ENCODE measurements at regions not wholly inside any gene's neighbourhood (a gene's known extent, or its start where the extent isn't known, plus 50 kb on each side); places are given as distances from the start of the nearest gene placed in this dataset.

DNA sequence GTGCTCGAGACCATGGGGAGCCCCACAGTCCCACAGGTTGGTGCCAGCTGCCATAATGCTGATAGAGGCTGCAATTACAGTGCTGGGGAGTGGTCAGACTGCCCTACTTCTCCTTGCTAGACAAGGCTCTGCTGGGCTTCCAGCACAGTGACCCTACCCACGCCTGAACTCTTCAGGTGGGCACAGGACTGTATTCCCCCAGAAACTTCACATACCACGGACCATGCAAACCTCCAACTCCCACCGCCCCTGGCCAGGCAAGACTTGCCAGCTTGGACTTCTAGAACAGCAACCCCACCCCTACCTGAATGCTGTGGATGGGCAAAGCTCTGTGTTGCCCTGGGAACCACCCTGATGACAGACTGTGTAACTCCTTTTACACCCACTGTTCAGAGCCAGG, 885.3 kb downstream of the SI start:
- H3K4me3 ChIP-seq (ENCODE audit: low read depth, low read length), result no peak overlapping the region
- DNase-seq (ENCODE audit: low read depth), result no peak
- TF ChIP-seq, protein P1, sequence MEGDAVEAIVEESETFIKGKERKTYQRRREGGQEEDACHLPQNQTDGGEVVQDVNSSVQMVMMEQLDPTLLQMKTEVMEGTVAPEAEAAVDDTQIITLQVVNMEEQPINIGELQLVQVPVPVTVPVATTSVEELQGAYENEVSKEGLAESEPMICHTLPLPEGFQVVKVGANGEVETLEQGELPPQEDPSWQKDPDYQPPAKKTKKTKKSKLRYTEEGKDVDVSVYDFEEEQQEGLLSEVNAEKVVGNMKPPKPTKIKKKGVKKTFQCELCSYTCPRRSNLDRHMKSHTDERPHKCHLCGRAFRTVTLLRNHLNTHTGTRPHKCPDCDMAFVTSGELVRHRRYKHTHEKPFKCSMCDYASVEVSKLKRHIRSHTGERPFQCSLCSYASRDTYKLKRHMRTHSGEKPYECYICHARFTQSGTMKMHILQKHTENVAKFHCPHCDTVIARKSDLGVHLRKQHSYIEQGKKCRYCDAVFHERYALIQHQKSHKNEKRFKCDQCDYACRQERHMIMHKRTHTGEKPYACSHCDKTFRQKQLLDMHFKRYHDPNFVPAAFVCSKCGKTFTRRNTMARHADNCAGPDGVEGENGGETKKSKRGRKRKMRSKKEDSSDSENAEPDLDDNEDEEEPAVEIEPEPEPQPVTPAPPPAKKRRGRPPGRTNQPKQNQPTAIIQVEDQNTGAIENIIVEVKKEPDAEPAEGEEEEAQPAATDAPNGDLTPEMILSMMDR (IDR thresholded peaks at IDR 0.05; ENCODE audit: low read depth, low read length, missing control alignments), result no peak

DNA sequence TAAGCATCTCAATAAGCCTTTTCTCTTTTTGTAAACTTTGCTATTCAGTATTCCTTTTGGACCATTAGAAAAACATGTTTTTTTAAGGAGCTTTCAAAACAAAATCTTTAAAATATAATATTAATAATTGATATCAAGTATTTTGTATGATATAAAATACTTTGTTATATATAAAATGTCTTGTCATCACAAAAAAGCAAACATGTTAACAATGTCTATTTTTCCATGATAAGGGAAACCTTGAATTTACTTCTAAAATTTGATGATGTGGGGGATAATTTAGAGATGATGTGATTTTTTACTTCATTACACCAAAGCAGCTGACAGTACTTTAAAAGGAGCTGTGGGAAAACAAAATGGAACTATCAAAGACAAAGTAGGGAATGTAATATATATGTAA, 887.7 kb downstream of the SI start:
- TF ChIP-seq, protein P1 (IDR thresholded peaks at IDR 0.05; ENCODE audit: low read depth, low read length, missing control alignments), result no peak
- no peak for DNase-seq (ENCODE audit: low read depth)
- H3K4me3 ChIP-seq (ENCODE audit: low read depth, low read length), result no peak overlapping the region

DNA sequence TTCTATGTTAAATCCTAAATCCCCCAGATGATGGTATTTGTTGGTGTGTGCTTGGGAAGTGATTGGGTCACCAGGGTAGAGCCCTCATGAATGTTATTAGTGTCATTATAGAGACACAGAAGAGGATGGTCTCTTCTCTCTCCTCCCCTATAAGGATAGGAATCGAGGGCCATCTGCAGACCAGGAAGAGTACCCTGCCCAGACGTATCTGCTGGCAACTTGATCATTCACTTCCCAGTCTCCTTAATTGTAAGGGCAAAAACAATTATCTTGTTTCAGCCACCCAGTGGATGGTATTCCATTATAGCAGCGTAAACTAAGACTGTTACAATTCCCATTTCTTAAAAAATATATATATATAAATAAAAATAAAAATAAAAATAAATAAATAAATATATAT, 892.2 kb downstream of the SI start:
- H3K4me3 ChIP-seq (ENCODE audit: low read depth, low read length), result no peak overlapping the region
- DNase-seq (ENCODE audit: low read depth), result no peak
- TF ChIP-seq, protein P1 (IDR thresholded peaks at IDR 0.05; ENCODE audit: low read depth, low read length, missing control alignments), result no peak

DNA sequence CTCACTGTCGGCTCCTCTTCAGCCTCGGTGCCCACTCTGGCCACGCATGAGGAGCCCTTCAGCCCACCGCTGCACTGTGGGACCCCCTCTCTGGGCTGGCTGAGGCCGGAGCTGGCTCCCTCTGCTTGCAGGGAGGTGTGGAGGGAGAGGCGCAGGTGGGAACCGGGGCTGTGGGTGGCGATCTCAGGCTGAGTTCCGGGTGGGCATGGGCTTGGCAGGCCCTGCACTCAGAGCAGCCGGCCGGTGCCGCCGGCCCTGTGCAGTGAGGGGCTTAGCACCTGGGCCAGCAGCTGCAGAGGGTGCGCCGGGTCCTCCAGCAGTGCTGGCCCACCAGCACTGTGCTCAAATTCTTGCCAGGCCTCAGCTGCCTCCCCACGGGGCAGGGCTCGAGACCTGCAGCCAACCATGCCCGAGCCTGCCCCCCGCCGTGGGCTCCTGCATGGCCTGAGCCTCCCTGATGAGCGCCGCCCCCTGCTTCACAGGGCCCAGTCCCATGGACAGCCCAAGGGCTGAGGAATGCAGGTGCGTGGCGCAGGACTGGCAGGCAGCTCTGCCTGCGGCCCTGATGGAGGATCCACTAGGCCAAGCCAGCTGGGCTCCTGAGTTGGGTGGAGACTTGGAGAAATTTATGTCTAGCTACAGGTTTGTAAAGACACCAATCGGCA, 899.1 kb downstream of the SI start:
- TF ChIP-seq, protein P1 (IDR thresholded peaks at IDR 0.05; ENCODE audit: low read depth, low read length, missing control alignments), result no peak
- no peak overlapping the region for H3K4me3 ChIP-seq (ENCODE audit: low read depth, low read length)
- DNase-seq (ENCODE audit: low read depth), result no peak

DNA sequence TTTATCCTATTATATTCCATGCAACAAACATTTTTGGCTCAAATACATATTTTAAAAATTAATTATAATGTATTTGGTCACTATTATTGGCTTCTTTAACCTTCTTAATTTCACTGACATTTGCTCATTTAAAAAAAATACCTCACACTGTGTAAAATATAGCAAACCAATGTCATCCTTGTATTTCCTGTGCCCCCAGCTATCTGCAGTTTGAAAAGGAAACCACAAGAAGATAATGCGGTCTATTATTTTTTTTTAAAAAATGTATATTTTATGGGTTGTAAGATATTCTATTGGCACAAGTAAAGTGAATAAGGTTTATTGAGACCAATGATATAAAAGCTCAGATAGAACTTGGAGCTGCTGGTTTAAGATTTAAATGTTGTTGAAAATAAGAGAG, 904.2 kb downstream of the SI start:
- TF ChIP-seq, protein P1 (IDR thresholded peaks at IDR 0.05; ENCODE audit: low read depth, low read length, missing control alignments), result no peak
- no peak overlapping the region for H3K4me3 ChIP-seq (ENCODE audit: low read depth, low read length)
- no peak for DNase-seq (ENCODE audit: low read depth)

DNA sequence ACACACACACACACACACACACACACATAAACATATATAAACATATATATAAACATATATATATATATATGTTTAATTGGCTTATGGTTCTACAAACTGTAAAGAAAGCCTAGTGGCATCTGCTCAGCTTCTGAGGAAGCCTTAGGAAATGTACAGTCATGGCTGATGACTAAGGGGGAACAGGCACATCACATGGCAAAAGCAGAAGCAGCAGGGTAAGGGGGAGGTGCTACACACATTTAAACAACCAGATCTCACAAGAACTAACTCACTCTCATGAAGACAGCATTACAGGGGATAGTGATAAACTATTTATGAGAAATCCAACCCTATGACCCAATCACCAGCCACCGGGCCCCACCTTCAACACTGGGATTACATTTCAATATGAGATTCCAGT, 922.9 kb downstream of the SI start:
- no peak for DNase-seq (ENCODE audit: low read depth)
- no peak overlapping the region for H3K4me3 ChIP-seq (ENCODE audit: low read depth, low read length)
- TF ChIP-seq, protein P1 (IDR thresholded peaks at IDR 0.05; ENCODE audit: low read depth, low read length, missing control alignments), result no peak

DNA sequence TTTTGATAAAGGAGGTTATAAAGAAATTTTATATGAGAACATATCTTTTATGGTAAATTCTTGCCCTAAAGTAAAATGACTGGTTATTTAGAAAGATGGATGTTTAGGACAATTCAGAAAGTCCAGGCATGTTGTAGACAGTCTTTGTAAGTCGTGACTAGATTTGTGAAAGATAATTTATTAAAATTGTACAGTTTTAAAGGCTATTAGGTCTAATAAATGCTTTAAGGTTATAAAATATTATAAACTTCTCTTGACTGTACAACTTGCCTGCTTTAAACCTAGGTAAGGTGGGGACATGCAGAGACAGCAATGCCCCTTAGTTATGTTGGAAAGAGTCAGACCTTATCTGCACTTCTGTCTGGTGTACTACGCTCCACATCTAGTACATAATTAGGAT, 933.5 kb downstream of the SI start:
- no peak overlapping the region for H3K4me3 ChIP-seq (ENCODE audit: low read depth, low read length)
- TF ChIP-seq, protein P1 (IDR thresholded peaks at IDR 0.05; ENCODE audit: low read depth, low read length, missing control alignments), result no peak
- no peak for DNase-seq (ENCODE audit: low read depth)

Measured in GM12864 (cell line).